Keratinocyte (primary cell): ENCODE measurements at regions not wholly inside any gene's neighbourhood (a gene's known extent, or its start where the extent isn't known, plus 50 kb on each side); places are given as distances from the start of the nearest gene placed in this dataset.

ENCODE experiments used
- CTCF ChIP-seq, 3 experiments: IDR thresholded peaks in 1 of 3; conservative IDR thresholded peaks in 1 of 3; optimal IDR thresholded peaks in 1 of 3; 2 replicates in 2 of 3; 3 replicates in 1 of 3; pipeline versions ENCODE3 to v1.5.1; 2011; ENCODE audit warnings: low read length in 3 of 3, mild to moderate bottlenecking in 3 of 3, moderate library complexity in 2 of 3, control low read depth in 1 of 3, inconsistent platforms in 1 of 3; ENCODE audit not compliant: insufficient read depth in 2 of 3; ENCODE audit errors: extremely low read depth in 1 of 3
- EZH2 ChIP-seq: IDR thresholded peaks from one replicate; pipeline ENCODE4 v1.6.1; 2012; ENCODE audit warnings: inconsistent platforms, mild to moderate bottlenecking, low read length, moderate library complexity

GRCh38 chr3:117836296-117836695 is 1126.7 kb downstream of the TUSC7 start:
- no peak for TF ChIP-seq CTCF (optimal IDR thresholded peaks at IDR 0.05 in 1 of 3, IDR thresholded peaks at IDR 0.05 in 1 of 3, conservative IDR thresholded peaks at IDR 0.05 in 1 of 3; ENCODE audit: extremely low read depth in 1 of 3, insufficient read depth in 2 of 3, low read length in 3 of 3)
- TF ChIP-seq EZH2 = no peak
